HepG2 (cell line): ENCODE measurements at regions not wholly inside any gene's neighbourhood (a gene's known extent, or its start where the extent isn't known, plus 50 kb on each side); places are given as distances from the start of the nearest gene placed in this dataset.

ENCODE experiments used
- ATAC-seq: fragments of 200-7000 bp; cut with Tn5 transposase; 3 replicates; pipeline ENCODE4 v1.9.1; 2020; ENCODE audit warnings: mild to moderate bottlenecking, moderate library complexity
- BruUV-seq: library from RNA; stranded (reverse); fragments of 400-500 nt; replicated peaks from 2 replicates; lab custom pipeline; 2021; lab: Mats Ljungman, UMichigan
- CTCF ChIA-PET: fragments of 300-600 bp; formaldehyde crosslinking; extraction: SDS; loops from one replicate; lab custom pipeline; 2021; ENCODE audit warnings: low total read pairs, inconsistent platforms, low intra/inter-chr PET ratio; lab: Yijun Ruan, JAX
- POLR2A ChIA-PET: fragments of 350-600 bp; sonication (Branson Sonifier 250); formaldehyde crosslinking; loops from one replicate; lab custom pipeline; 2020; ENCODE audit warnings: antibody characterized with exemption, inconsistent platforms; lab: Yijun Ruan, JAX
- DNase-seq: peaks from one replicate; pipeline ENCODE4 v3.0.0-alpha.2; 2015; ENCODE audit warnings: low spot score
- FAIRE-seq: peaks from 3 replicates; lab custom pipeline; 2011; peaks lifted over from hg19 to GRCh38; lab: Jason Lieb, UNC
- H2AFZ ChIP-seq: one replicate; pipeline ENCODE4 v1.6.1; 2011; ENCODE audit warnings: low read length, inconsistent platforms
- H3K27ac ChIP-seq: fragments of 300-600 bp; 3 replicates; pipeline ENCODE4 v1.8.0; 2011; ENCODE audit warnings: mixed run types, mild to moderate bottlenecking, mixed read lengths, low read length, inconsistent platforms; ENCODE audit not compliant: insufficient read depth; ENCODE audit errors: extremely low read length
- H3K27me3 ChIP-seq, 2 experiments: fragments of 200-600 bp in 1 of 2; 2 replicates in 1 of 2; 3 replicates in 1 of 2; pipeline versions ENCODE4 v1.6.0 to v1.8.0; 2011; ENCODE audit warnings: low read length in 2 of 2, mild to moderate bottlenecking in 2 of 2, moderate library complexity in 2 of 2, inconsistent platforms in 1 of 2; ENCODE audit not compliant: insufficient read depth in 2 of 2, control insufficient read depth in 1 of 2
- H3K36me3 ChIP-seq, 2 experiments: fragments of 200-600 bp in 1 of 2; replicated peaks in 1 of 2; 2 replicates in 1 of 2; 3 replicates in 1 of 2; pipeline versions ENCODE4 v1.5.1 to v1.8.0; 2011; ENCODE audit warnings: low read length in 2 of 2, inconsistent platforms in 1 of 2; ENCODE audit not compliant: insufficient read depth in 2 of 2, control insufficient read depth in 1 of 2
- H3K4me1 ChIP-seq: 2 replicates; pipeline ENCODE4 v1.5.1; 2012; ENCODE audit warnings: low read length, inconsistent platforms; ENCODE audit not compliant: insufficient read depth
- H3K4me2 ChIP-seq: 2 replicates; pipeline ENCODE4 v1.6.0; 2011; ENCODE audit warnings: low read depth, low read length, inconsistent platforms
- H3K4me3 ChIP-seq, 3 experiments: fragments of 200-600 bp in 1 of 3; sonication (generic), shearing (Covaris generic) in 1 of 3; replicated peaks in 1 of 3; 2 replicates each; pipeline ENCODE4 v1.5.1; 2011 to 2016; ENCODE audit warnings: low read length in 3 of 3, inconsistent platforms in 2 of 3, low read depth in 2 of 3, mild to moderate bottlenecking in 2 of 3, control low read depth in 1 of 3, mixed read lengths in 1 of 3; ENCODE audit not compliant: insufficient read depth in 1 of 3
- H3K79me2 ChIP-seq: one replicate; pipeline ENCODE4 v1.6.1; 2011; ENCODE audit warnings: low read length, inconsistent platforms; ENCODE audit not compliant: insufficient read depth
- H3K9ac ChIP-seq: 2 replicates; pipeline ENCODE4 v1.6.0; 2011; ENCODE audit warnings: mild to moderate bottlenecking, low read depth, low read length, inconsistent platforms; ENCODE audit not compliant: insufficient read depth
- H3K9me3 ChIP-seq: 2 replicates; pipeline ENCODE4 v1.5.1; 2012; ENCODE audit warnings: mild to moderate bottlenecking, low read length
- H4K20me1 ChIP-seq: 2 replicates; pipeline ENCODE4 v1.6.0; 2011; ENCODE audit warnings: inconsistent platforms, mild to moderate bottlenecking, low read length, moderate library complexity; ENCODE audit not compliant: insufficient read depth
- BCLAF1 ChIP-seq: fragments of 450-650 bp; IDR thresholded peaks from 2 replicates; pipeline ENCODE4 v1.6.1; 2017; ENCODE audit warnings: mild to moderate bottlenecking
- GATAD2A ChIP-seq: IDR thresholded peaks from 2 replicates; pipeline ENCODE4 v1.6.1; 2016
- GRHL1 ChIP-seq: sonication (generic); formaldehyde crosslinking; conservative IDR thresholded peaks from 2 replicates; pipeline ENCODE4 v1.8.0; 2022; ENCODE audit warnings: missing genetic modification reagents
- GTF3A ChIP-seq: sonication (generic); formaldehyde crosslinking; conservative IDR thresholded peaks from 2 replicates; pipeline ENCODE4 v1.4.0; 2020; ENCODE audit warnings: mild to moderate bottlenecking, missing genetic modification reagents
- HNF4G ChIP-seq, 2 experiments: sonication (generic) in 1 of 2; formaldehyde crosslinking in 1 of 2; IDR thresholded peaks; 2 replicates each; pipeline versions ENCODE4 v1.4.0 to v1.6.1; 2011 to 2020; ENCODE audit warnings: borderline replicate concordance in 2 of 2, low read depth in 2 of 2, mild to moderate bottlenecking in 2 of 2, low read length in 1 of 2, missing genetic modification reagents in 1 of 2, moderate library complexity in 1 of 2
- MAFG ChIP-seq: sonication (generic); formaldehyde crosslinking; IDR thresholded peaks from 2 replicates; pipeline ENCODE4 v1.5.1; 2020; ENCODE audit warnings: mild to moderate bottlenecking, missing genetic modification reagents
- MED8 ChIP-seq: sonication (generic); formaldehyde crosslinking; IDR thresholded peaks from 2 replicates; pipeline ENCODE4 v1.8.1; 2023; ENCODE audit warnings: mild to moderate bottlenecking, missing genetic modification reagents; ENCODE audit not compliant: insufficient replicate concordance
- PITX1 ChIP-seq: sonication (generic); formaldehyde crosslinking; IDR thresholded peaks from 2 replicates; pipeline ENCODE4 v1.5.1; 2020; ENCODE audit warnings: mild to moderate bottlenecking, missing genetic modification reagents
- SRF ChIP-seq: IDR thresholded peaks from 2 replicates; pipeline ENCODE4 v1.6.1; 2011; ENCODE audit warnings: mild to moderate bottlenecking, low read depth, low read length, moderate library complexity
- TBX2 ChIP-seq: sonication (generic); formaldehyde crosslinking; IDR thresholded peaks from 2 replicates; pipeline ENCODE4 v1.5.0; 2020; ENCODE audit warnings: missing genetic modification reagents, mild to moderate bottlenecking, borderline replicate concordance
- USF2 ChIP-seq, 2 experiments: sonication (generic) in 1 of 2; formaldehyde crosslinking in 1 of 2; IDR thresholded peaks; 2 replicates each; pipeline versions ENCODE4 v1.5.1 to v1.6.1; 2011 to 2020; ENCODE audit warnings: borderline replicate concordance in 1 of 2, low read depth in 1 of 2, low read length in 1 of 2, mild to moderate bottlenecking in 1 of 2, missing genetic modification reagents in 1 of 2, moderate library complexity in 1 of 2
- ZMAT5 ChIP-seq: sonication (generic); formaldehyde crosslinking; IDR thresholded peaks from 2 replicates; pipeline ENCODE4 v1.5.0; 2020; ENCODE audit warnings: mild to moderate bottlenecking, low read depth, missing genetic modification reagents, borderline replicate concordance
- ZNF414 ChIP-seq: sonication (generic); formaldehyde crosslinking; IDR thresholded peaks from 2 replicates; pipeline ENCODE4 v1.5.0; 2020; ENCODE audit warnings: missing genetic modification reagents
- ZNF597 ChIP-seq: sonication (generic); formaldehyde crosslinking; IDR thresholded peaks from 2 replicates; pipeline ENCODE4 v1.5.0; 2020; ENCODE audit warnings: missing genetic modification reagents
- WGBS: methylation state at CpG from one replicate; pipeline ENCODE4 v1.1.6; 2017; ENCODE audit warnings: low lambda C conversion rate; 5-methylcytosine and 5-hydroxymethylcytosine counted together
- in situ Hi-C: cut with HindIII; loops from 2 replicates; pipeline ENCODE4 v1.10.0; 2017; ENCODE audit warnings: low pct_unique_long_range_greater_than_20kb; ENCODE audit not compliant: extremely low pct_ligation_motif_present
- intact Hi-C: fragments of 100-400 bp; cut with micrococcal nuclease; formaldehyde crosslinking; loops from one replicate; pipeline ENCODE4 v1.10.0; 2022; ENCODE audit not compliant: unreplicated experiment

- no peak overlapping the region for H3K27ac ChIP-seq
- no peak overlapping the region for H3K4me2 ChIP-seq
- no peak overlapping the region for H3K9ac ChIP-seq
- no peaks in the 10 kb centered on the region for H3K9me3 ChIP-seq
- in situ Hi-C loops, result no loop called here
- ChIA-PET CTCF (no interaction called here), POLR2A (no interaction called here)
- no peak for ATAC-seq
- FAIRE-seq, result no peak
- no TSS peak for BruUV-seq
- no peaks in the 10 kb centered on the region for H3K27me3 ChIP-seq
- no peak overlapping the region for H2AFZ ChIP-seq
- intact Hi-C loops, result no loop called here
- no peaks in the 10 kb centered on the region for H3K4me1 ChIP-seq
- H3K79me2 ChIP-seq, result no peaks in the 10 kb centered on the region
- H4K20me1 ChIP-seq, result no peaks in the 10 kb centered on the region
- no peak overlapping the region for H3K4me3 ChIP-seq
- no peaks in the 10 kb centered on the region for H3K36me3 ChIP-seq
- 2% methylated on average over 1 of the region's 1 CpG for WGBS
- no peak for DNase-seq
- TF ChIP-seq ZNF597 (no peak), ZMAT5 (CRISPR knock-in tag) (no peak), MED8 (no peak), TBX2 (CRISPR knock-in tag) (no peak), ZNF414 (CRISPR knock-in tag) (no peak), GTF3A (CRISPR knock-in tag) (no peak), HNF4G (IDR thresholded peaks at IDR 0.05; ENCODE audit: borderline replicate concordance, low read depth, low read length) (no peak), HNF4G (CRISPR knock-in tag; IDR thresholded peaks at IDR 0.05; ENCODE audit: borderline replicate concordance, low read depth) (no peak), MAFG (CRISPR knock-in tag) (no peak), PITX1 (no peak), BCLAF1 (no peak), SRF (no peak), GATAD2A (CRISPR knock-in tag) (no peak), GRHL1 (CRISPR knock-in tag) (no peak), USF2 (IDR thresholded peaks at IDR 0.05; ENCODE audit: low read depth, low read length) (no peak), USF2 (CRISPR knock-in tag; IDR thresholded peaks at IDR 0.05; ENCODE audit: borderline replicate concordance) (no peak)
Observed at GRCh38 chr7:79964463-79964862, 170.2 kb upstream of the GNAI1 start.
